ENCODE measurements at regions not wholly inside any gene's neighbourhood (a gene's known extent, or its start where the extent isn't known, plus 50 kb on each side); places are given as distances from the start of the nearest gene placed in this dataset.
"Not testable (repeated sequence)": the region's sequence is repeated elsewhere in the genome, so short reads cannot be mapped to it uniquely, and the experiment has no call there.

- no peaks in the 10 kb centered on the region for H3K4me1 ChIP-seq (ENCODE audit: control insufficient read depth, insufficient read depth, low read length)
- H3K4me2 ChIP-seq (ENCODE audit: low read length), result no peak overlapping the region
- no peaks in the 10 kb centered on the region for H3K27me3 ChIP-seq (ENCODE audit: control insufficient read depth, insufficient read depth, low read length)
- no peak overlapping the region for H3K9ac ChIP-seq (ENCODE audit: low read depth, low read length)
- H3K9me3 ChIP-seq (replicated peaks; ENCODE audit: low read length), result no peaks in the 10 kb centered on the region
- no peaks in the 10 kb centered on the region for H3K36me3 ChIP-seq (ENCODE audit: insufficient read depth, low read length)
- no peak overlapping the region for H3K4me3 ChIP-seq (ENCODE audit: low read length)
Measured at GRCh38 chr10:62694537-62695126, 109.9 kb upstream of the ADO start.

GRCh38 chr10:62696798-62697197, 107.7 kb upstream of the ADO start:
- H3K27me3 ChIP-seq (ENCODE audit: control insufficient read depth, insufficient read depth, low read length), result no peaks in the 10 kb centered on the region
- no peaks in the 10 kb centered on the region for H3K9me3 ChIP-seq (replicated peaks; ENCODE audit: low read length)
- H3K4me2 ChIP-seq (ENCODE audit: low read length), result no peak overlapping the region
- H3K4me3 ChIP-seq (ENCODE audit: low read length), result no peak overlapping the region
- H3K36me3 ChIP-seq (ENCODE audit: insufficient read depth, low read length), result no peaks in the 10 kb centered on the region
- H3K4me1 ChIP-seq (ENCODE audit: control insufficient read depth, insufficient read depth, low read length), result no peaks in the 10 kb centered on the region
- H3K9ac ChIP-seq (ENCODE audit: low read depth, low read length), result no peak overlapping the region

- Histone ChIP-seq H3K4me3 (ENCODE audit: low read length) (no peak overlapping the region), H3K9ac (ENCODE audit: low read depth, low read length) (no peak overlapping the region), H3K4me2 (ENCODE audit: low read length) (no peak overlapping the region), H3K4me1 (ENCODE audit: control insufficient read depth, insufficient read depth, low read length) (no peaks in the 10 kb centered on the region), H3K27me3 (ENCODE audit: control insufficient read depth, insufficient read depth, low read length) (no peaks in the 10 kb centered on the region), H3K9me3 (replicated peaks; ENCODE audit: low read length) (no peaks in the 10 kb centered on the region), H3K36me3 (ENCODE audit: insufficient read depth, low read length) (no peaks in the 10 kb centered on the region)
Measured at GRCh38 chr10:62699148-62699547, 105.4 kb upstream of the ADO start.

GRCh38 chr10:62704121-62704520, 100.4 kb upstream of the ADO start:
- H3K4me1 ChIP-seq (ENCODE audit: control insufficient read depth, insufficient read depth, low read length); H3K9ac ChIP-seq (ENCODE audit: low read depth, low read length); H3K9me3 ChIP-seq (replicated peaks; ENCODE audit: low read length); H3K4me2 ChIP-seq (ENCODE audit: low read length); H3K4me3 ChIP-seq (ENCODE audit: low read length); H3K27me3 ChIP-seq (ENCODE audit: control insufficient read depth, insufficient read depth, low read length); H3K36me3 ChIP-seq (ENCODE audit: insufficient read depth, low read length): not testable (repeated sequence)

- Histone ChIP-seq H3K9me3 (replicated peaks; ENCODE audit: low read length) (no peaks in the 10 kb centered on the region), H3K4me2 (ENCODE audit: low read length) (no peak overlapping the region), H3K4me3 (ENCODE audit: low read length) (no peak overlapping the region), H3K27me3 (ENCODE audit: control insufficient read depth, insufficient read depth, low read length) (no peaks in the 10 kb centered on the region), H3K36me3 (ENCODE audit: insufficient read depth, low read length) (no peaks in the 10 kb centered on the region), H3K4me1 (ENCODE audit: control insufficient read depth, insufficient read depth, low read length) (no peaks in the 10 kb centered on the region), H3K9ac (ENCODE audit: low read depth, low read length) (no peak overlapping the region)
Measured at GRCh38 chr10:62705789-62706188, 98.7 kb upstream of the ADO start.

GRCh38 chr10:62707810-62708209, 96.7 kb upstream of the ADO start:
- H3K9me3 ChIP-seq (replicated peaks; ENCODE audit: low read length), result no peaks in the 10 kb centered on the region
- H3K4me1 ChIP-seq (ENCODE audit: control insufficient read depth, insufficient read depth, low read length), result no peaks in the 10 kb centered on the region
- no peak overlapping the region for H3K4me3 ChIP-seq (ENCODE audit: low read length)
- H3K36me3 ChIP-seq (ENCODE audit: insufficient read depth, low read length), result no peaks in the 10 kb centered on the region
- H3K27me3 ChIP-seq (ENCODE audit: control insufficient read depth, insufficient read depth, low read length), result no peaks in the 10 kb centered on the region
- H3K9ac ChIP-seq (ENCODE audit: low read depth, low read length), result no peak overlapping the region
- H3K4me2 ChIP-seq (ENCODE audit: low read length), result no peak overlapping the region

GRCh38 chr10:62708569-62708968, 96.0 kb upstream of the ADO start:
- Histone ChIP-seq H3K36me3 (ENCODE audit: insufficient read depth, low read length) (no peaks in the 10 kb centered on the region), H3K4me1 (ENCODE audit: control insufficient read depth, insufficient read depth, low read length) (no peaks in the 10 kb centered on the region), H3K4me2 (ENCODE audit: low read length) (no peak overlapping the region), H3K27me3 (ENCODE audit: control insufficient read depth, insufficient read depth, low read length) (no peaks in the 10 kb centered on the region), H3K9me3 (replicated peaks; ENCODE audit: low read length) (no peaks in the 10 kb centered on the region), H3K9ac (ENCODE audit: low read depth, low read length) (no peak overlapping the region), H3K4me3 (ENCODE audit: low read length) (no peak overlapping the region)

- no peaks in the 10 kb centered on the region for H3K4me1 ChIP-seq (ENCODE audit: control insufficient read depth, insufficient read depth, low read length)
- no peaks in the 10 kb centered on the region for H3K27me3 ChIP-seq (ENCODE audit: control insufficient read depth, insufficient read depth, low read length)
- no peaks in the 10 kb centered on the region for H3K36me3 ChIP-seq (ENCODE audit: insufficient read depth, low read length)
- H3K4me3 ChIP-seq (ENCODE audit: low read length), result no peak overlapping the region
- H3K9ac ChIP-seq (ENCODE audit: low read depth, low read length), result no peak overlapping the region
- H3K4me2 ChIP-seq (ENCODE audit: low read length), result no peak overlapping the region
- no peaks in the 10 kb centered on the region for H3K9me3 ChIP-seq (replicated peaks; ENCODE audit: low read length)
Measured at GRCh38 chr10:62709200-62709599, 95.3 kb upstream of the ADO start.

- Histone ChIP-seq H3K4me1 (ENCODE audit: control insufficient read depth, insufficient read depth, low read length) (no peaks in the 10 kb centered on the region), H3K9me3 (replicated peaks; ENCODE audit: low read length) (no peaks in the 10 kb centered on the region), H3K9ac (ENCODE audit: low read depth, low read length) (no peak overlapping the region)
Measured at GRCh38 chr10:62710182-62710581, 94.3 kb upstream of the ADO start.

GRCh38 chr10:62715383-62715782, 89.1 kb upstream of the ADO start:
- Histone ChIP-seq H3K4me1 (ENCODE audit: control insufficient read depth, insufficient read depth, low read length) (no peaks in the 10 kb centered on the region), H3K4me3 (ENCODE audit: low read length) (no peak overlapping the region), H3K9me3 (replicated peaks; ENCODE audit: low read length) (no peaks in the 10 kb centered on the region), H3K27me3 (ENCODE audit: control insufficient read depth, insufficient read depth, low read length) (peaks cover 4% of the 10 kb centered on the region), H3K36me3 (ENCODE audit: insufficient read depth, low read length) (no peaks in the 10 kb centered on the region), H3K9ac (ENCODE audit: low read depth, low read length) (no peak overlapping the region), H3K4me2 (ENCODE audit: low read length) (no peak overlapping the region)

More at GRCh38 chr10:62710182-62710581, 94.3 kb upstream of the ADO start:
- H3K36me3 ChIP-seq (ENCODE audit: insufficient read depth, low read length), result no peaks in the 10 kb centered on the region
- no peak overlapping the region for H3K4me2 ChIP-seq (ENCODE audit: low read length)
- H3K4me3 ChIP-seq (ENCODE audit: low read length), result no peak overlapping the region
- H3K27me3 ChIP-seq (ENCODE audit: control insufficient read depth, insufficient read depth, low read length), result no peaks in the 10 kb centered on the region

GRCh38 chr10:62718585-62718984, 85.9 kb upstream of the ADO start:
- no peak overlapping the region for H3K4me2 ChIP-seq (ENCODE audit: low read length)
- peaks cover 4% of the 10 kb centered on the region for H3K27me3 ChIP-seq (ENCODE audit: control insufficient read depth, insufficient read depth, low read length)
- no peak overlapping the region for H3K4me3 ChIP-seq (ENCODE audit: low read length)
- no peaks in the 10 kb centered on the region for H3K4me1 ChIP-seq (ENCODE audit: control insufficient read depth, insufficient read depth, low read length)
- H3K36me3 ChIP-seq (ENCODE audit: insufficient read depth, low read length), result no peaks in the 10 kb centered on the region
- H3K9me3 ChIP-seq (replicated peaks; ENCODE audit: low read length), result no peaks in the 10 kb centered on the region
- H3K9ac ChIP-seq (ENCODE audit: low read depth, low read length), result no peak overlapping the region

- H3K9me3 ChIP-seq (replicated peaks; ENCODE audit: low read length), result no peaks in the 10 kb centered on the region
- H3K27me3 ChIP-seq (ENCODE audit: control insufficient read depth, insufficient read depth, low read length), result peaks cover 4% of the 10 kb centered on the region
- no peaks in the 10 kb centered on the region for H3K36me3 ChIP-seq (ENCODE audit: insufficient read depth, low read length)
- H3K4me1 ChIP-seq (ENCODE audit: control insufficient read depth, insufficient read depth, low read length), result no peaks in the 10 kb centered on the region
- H3K4me3 ChIP-seq (ENCODE audit: low read length), result no peak overlapping the region
- no peak overlapping the region for H3K4me2 ChIP-seq (ENCODE audit: low read length)
- H3K9ac ChIP-seq (ENCODE audit: low read depth, low read length), result no peak overlapping the region
Measured at GRCh38 chr10:62719061-62719460, 85.5 kb upstream of the ADO start.

All from skeletal muscle satellite cell (primary cell).